Kidney epithelial cell (primary cell): ENCODE measurements at regions not wholly inside any gene's neighbourhood (a gene's known extent, or its start where the extent isn't known, plus 50 kb on each side); places are given as distances from the start of the nearest gene placed in this dataset.

Experiments used
- DNase-seq: peaks from one replicate; pipeline ENCODE4 v3.0.0-alpha.2; 2010; ENCODE audit warnings: low read depth
- H3K27me3 ChIP-seq: 2 replicates; pipeline ENCODE4 v1.6.0; 2011; ENCODE audit warnings: low read length; ENCODE audit not compliant: control insufficient read depth, insufficient read depth
- H3K36me3 ChIP-seq: 2 replicates; pipeline ENCODE4 v1.5.1; 2011; ENCODE audit warnings: low read length; ENCODE audit not compliant: control insufficient read depth, insufficient read depth
- H3K4me3 ChIP-seq: 2 replicates; pipeline ENCODE4 v1.5.1; 2011; ENCODE audit warnings: low read depth, mild to moderate bottlenecking, control low read depth, low read length
- CTCF ChIP-seq: IDR thresholded peaks from 2 replicates; pipeline ENCODE4 v1.5.1; 2011; ENCODE audit warnings: mild to moderate bottlenecking, moderate library complexity, low read length, control low read depth, inconsistent platforms; ENCODE audit not compliant: insufficient read depth, poor library complexity, severe bottlenecking

GRCh38 chr21:41616031-41616591 is 108.2 kb upstream of the TMPRSS2 start:
- no peak for DNase-seq
- Histone ChIP-seq H3K36me3 (no peaks in the 10 kb centered on the region), H3K27me3 (no peaks in the 10 kb centered on the region), H3K4me3 (no peak overlapping the region)
- TF ChIP-seq CTCF, result no peak

- no peaks in the 10 kb centered on the region for H3K36me3 ChIP-seq
- no peaks in the 10 kb centered on the region for H3K27me3 ChIP-seq
- TF ChIP-seq CTCF, result no peak
- DNase-seq, result no peak
- no peak overlapping the region for H3K4me3 ChIP-seq
These were observed 107.7 kb upstream of the TMPRSS2 start for GRCh38 chr21:41615613-41616012.

- no peak for TF ChIP-seq CTCF
- H3K36me3 ChIP-seq, result no peaks in the 10 kb centered on the region
- H3K4me3 ChIP-seq, result no peak overlapping the region
- DNase-seq, result no peak
- no peaks in the 10 kb centered on the region for H3K27me3 ChIP-seq
These were observed 106.6 kb upstream of the TMPRSS2 start for GRCh38 chr21:41614511-41614910.

- no peaks in the 10 kb centered on the region for H3K36me3 ChIP-seq
- no peak for TF ChIP-seq CTCF
- H3K27me3 ChIP-seq, result no peaks in the 10 kb centered on the region
- no peak for DNase-seq
- no peak overlapping the region for H3K4me3 ChIP-seq
These were observed 105.6 kb upstream of the TMPRSS2 start for GRCh38 chr21:41613533-41613909.

DNA sequence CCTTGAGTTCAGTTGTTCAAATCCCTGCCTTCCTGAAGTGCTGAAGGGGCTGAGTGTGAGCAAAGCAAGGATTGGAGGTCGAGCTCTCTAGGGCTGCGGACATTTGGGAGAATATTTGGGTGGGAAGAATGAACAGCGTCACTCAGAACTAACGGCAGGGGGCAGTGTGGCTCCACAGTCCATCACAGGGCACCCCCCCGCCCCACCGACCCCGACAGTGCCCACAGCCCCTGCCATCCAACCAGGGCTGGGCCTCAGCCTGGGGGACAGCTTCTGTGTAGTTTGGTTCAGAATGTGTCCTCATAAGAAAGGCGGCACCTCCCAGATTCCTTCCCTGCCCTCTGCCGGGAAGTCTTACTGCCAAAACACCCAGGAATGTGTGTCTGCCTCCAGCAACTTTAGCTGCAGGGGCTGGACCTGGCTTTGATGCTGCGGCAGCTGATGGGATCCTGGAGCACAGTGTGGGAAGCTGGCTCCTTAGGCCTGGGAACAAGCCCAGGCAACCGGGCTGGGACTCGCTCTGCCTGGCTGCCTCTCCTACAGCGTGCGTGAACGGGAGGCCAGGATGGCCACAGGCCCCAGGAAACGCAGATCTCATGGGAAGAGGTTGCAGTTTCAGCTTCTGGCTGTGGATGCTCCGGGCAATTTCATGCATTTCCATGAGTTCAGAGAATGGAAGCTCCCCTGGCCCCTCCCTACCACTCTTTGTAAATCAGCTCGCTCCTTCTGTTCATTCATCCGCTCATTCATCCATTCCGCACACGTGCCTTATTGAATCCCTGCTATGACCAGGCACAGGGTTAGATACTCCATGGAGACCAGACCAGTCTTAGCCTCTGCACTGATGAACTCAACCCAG is 104.9 kb upstream of the TMPRSS2 start:
- peak; percentile 83 for TF ChIP-seq CTCF
- Histone ChIP-seq H3K36me3 (no peaks in the 10 kb centered on the region), H3K27me3 (no peaks in the 10 kb centered on the region), H3K4me3 (no peak overlapping the region)
- no peak for DNase-seq
